AG04449 (cell line): ENCODE measurements at regions not wholly inside any gene's neighbourhood (a gene's known extent, or its start where the extent isn't known, plus 50 kb on each side); places are given as distances from the start of the nearest gene placed in this dataset.

Source experiments
- CTCF ChIA-PET: fragments of 350-600 bp; formaldehyde crosslinking; extraction: SDS; loops from one replicate; lab custom pipeline; 2021; ENCODE audit warnings: antibody characterized with exemption; lab: Yijun Ruan, JAX
- POLR2A ChIA-PET: fragments of 400-600, 350-600 bp; formaldehyde crosslinking; extraction: SDS; loops from one replicate; lab custom pipeline; 2020; ENCODE audit warnings: antibody characterized with exemption, inconsistent platforms; lab: Yijun Ruan, JAX
- DNase-seq: peaks from one replicate; pipeline ENCODE4 v3.0.0-alpha.2; 2010; ENCODE audit warnings: low read depth, low spot score
- H3K4me3 ChIP-seq: 2 replicates; pipeline ENCODE4 v1.5.1; 2011; ENCODE audit warnings: low read depth, mild to moderate bottlenecking, control low read depth, low read length
- TF ChIP-seq, protein P1 (sequence below): IDR thresholded peaks from one replicate; pipeline ENCODE4 v1.5.1; 2011; ENCODE audit warnings: mild to moderate bottlenecking, moderate library complexity, low read length, control low read depth, inconsistent platforms; ENCODE audit not compliant: insufficient read depth; ENCODE audit errors: missing control alignments

DNA sequence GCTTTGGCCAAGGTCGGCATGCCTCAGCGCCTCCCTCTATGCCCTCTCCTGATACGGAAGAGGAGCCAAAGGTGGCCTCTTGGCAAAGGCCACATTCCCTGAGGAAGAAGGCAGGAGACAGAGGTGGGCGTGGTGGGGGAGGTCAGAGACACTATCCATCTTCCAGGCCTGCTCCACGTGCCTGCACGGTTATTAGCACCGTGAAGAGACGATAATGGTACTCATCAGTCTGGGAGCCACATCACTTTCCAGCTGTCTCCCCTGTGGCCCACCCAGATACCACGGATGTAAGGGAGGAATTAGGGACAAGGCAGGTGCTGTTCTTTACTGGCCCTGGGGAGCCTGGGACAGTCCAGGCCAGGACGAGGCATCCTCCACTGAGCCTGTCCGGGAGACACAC lies 354.3 kb downstream of the MN1 start:
- ChIA-PET POLR2A (no interaction called here), CTCF (no interaction called here)
- no peak for DNase-seq
- H3K4me3 ChIP-seq = no peak overlapping the region
- TF ChIP-seq, protein P1, sequence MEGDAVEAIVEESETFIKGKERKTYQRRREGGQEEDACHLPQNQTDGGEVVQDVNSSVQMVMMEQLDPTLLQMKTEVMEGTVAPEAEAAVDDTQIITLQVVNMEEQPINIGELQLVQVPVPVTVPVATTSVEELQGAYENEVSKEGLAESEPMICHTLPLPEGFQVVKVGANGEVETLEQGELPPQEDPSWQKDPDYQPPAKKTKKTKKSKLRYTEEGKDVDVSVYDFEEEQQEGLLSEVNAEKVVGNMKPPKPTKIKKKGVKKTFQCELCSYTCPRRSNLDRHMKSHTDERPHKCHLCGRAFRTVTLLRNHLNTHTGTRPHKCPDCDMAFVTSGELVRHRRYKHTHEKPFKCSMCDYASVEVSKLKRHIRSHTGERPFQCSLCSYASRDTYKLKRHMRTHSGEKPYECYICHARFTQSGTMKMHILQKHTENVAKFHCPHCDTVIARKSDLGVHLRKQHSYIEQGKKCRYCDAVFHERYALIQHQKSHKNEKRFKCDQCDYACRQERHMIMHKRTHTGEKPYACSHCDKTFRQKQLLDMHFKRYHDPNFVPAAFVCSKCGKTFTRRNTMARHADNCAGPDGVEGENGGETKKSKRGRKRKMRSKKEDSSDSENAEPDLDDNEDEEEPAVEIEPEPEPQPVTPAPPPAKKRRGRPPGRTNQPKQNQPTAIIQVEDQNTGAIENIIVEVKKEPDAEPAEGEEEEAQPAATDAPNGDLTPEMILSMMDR = no peak

DNA sequence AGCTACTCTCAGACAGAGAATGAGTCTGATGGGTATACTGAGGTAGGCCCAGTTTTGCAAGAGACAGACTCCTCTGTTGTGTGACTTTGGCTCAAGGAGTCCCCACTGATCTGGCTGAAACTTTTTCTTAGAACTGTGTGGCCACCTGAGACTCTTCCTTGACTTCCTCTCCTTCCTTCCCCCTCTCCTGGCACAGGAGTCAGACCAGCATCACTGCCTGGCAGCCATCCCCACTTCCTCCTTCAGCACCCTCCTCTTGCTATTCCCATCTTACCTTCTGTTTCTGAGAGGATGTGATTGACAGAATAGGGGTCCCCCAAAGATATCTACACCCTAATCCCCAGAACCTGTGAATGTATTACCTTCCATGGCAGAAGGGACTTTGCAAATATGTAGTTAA lies 351.1 kb downstream of the MN1 start:
- ChIA-PET CTCF (no interaction called here), POLR2A (no interaction called here)
- DNase-seq = no peak
- no peak overlapping the region for H3K4me3 ChIP-seq
- TF ChIP-seq, protein P1 = no peak

DNA sequence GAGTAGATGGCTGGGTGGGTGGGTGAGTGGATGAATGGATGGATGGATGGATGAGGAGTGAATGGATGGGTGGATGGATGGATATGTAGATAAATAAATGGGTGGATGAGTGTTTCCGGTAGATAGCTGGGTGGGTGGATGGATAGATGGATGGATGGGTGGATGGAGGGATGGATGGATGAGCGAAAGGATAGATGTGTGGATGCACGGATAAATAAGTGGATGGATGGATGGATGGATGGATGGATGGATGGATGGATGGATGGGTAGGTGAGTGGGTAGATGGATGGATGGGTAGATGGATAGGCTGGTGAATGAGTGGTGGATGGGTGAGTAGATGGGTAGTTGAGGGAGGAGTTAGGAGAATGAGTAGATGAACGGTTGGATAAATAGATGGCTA lies 349.3 kb downstream of the MN1 start:
- no peak overlapping the region for H3K4me3 ChIP-seq
- TF ChIP-seq, protein P1 = no peak
- ChIA-PET POLR2A (no interaction called here), CTCF (no interaction called here)
- no peak for DNase-seq

DNA sequence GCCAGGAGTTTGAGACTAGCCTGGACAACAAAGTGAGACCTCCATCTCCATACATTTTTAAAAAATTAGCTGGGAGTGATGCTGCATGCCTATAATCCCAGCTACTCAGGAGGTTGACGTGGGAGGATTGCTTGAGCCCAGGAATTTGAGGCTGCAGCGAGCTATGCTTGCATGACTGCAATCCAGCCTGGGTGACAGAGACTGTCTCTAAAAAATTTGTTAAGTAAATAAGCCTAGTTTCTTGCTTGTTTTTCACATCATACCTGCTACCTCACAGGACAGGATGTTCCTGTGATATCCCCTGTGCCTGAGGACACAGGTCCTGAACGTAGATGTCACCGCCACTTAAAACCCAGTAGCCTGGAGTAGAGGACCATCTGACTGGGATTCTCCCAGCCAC lies 348.6 kb downstream of the MN1 start:
- DNase-seq = no peak
- ChIA-PET CTCF (no interaction called here), POLR2A (no interaction called here)
- no peak overlapping the region for H3K4me3 ChIP-seq
- TF ChIP-seq, protein P1 = no peak

DNA sequence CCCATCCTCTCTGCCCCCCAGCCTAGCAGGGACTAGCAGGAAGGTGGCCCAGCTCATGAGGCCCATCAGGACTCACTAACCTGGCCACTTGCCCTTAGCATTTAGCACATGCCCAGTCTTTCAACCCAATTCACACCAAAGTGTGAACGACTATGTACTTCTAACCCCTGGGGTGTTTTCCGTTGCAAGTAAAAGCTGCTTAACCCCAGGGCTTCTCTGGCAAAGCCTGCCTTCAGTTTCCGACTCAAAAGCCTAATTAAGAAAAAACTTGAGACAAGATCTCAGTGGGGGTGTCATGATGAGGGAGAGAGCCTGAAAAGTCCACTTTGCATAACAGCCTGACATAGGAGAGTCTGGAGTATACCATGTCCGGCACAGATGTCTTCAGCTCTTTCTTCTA lies 347.8 kb downstream of the MN1 start:
- POLR2A ChIA-PET = no interaction called here
- DNase-seq = no peak
- TF ChIP-seq, protein P1 = no peak
- CTCF ChIA-PET = no interaction called here
- no peak overlapping the region for H3K4me3 ChIP-seq

DNA sequence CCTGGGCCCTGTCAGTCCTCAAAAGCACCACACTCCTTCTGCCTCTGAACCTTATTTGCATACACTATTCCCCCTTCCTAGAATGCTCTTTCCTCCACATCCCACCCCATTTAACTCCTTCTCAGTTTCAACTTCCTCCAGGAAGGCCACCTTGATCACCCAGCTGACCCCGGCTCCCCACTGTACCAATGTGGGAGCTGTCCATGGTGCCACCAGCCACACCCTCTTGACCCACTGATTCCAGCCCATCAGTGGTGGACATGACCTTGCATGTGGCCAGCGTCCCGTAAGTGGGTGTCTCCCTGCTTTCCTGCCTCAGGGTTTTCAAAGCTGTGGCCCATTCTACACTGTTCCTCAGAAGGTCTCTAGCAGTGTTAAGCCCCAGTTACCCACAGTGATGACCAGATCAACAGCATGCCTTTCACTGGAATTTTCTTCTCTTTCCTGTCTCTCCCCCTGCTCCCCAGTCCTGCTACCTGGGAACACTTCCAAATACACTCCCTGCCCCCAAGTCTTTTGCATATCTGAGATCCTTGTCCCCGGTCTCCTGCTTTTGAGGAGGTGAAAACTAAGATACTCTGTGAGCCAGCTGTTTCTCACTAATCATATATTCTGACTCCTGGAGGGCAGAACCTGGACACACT lies 346.6 kb downstream of the MN1 start:
- TF ChIP-seq, protein P1 = no peak
- ChIA-PET CTCF (no interaction called here), POLR2A (no interaction called here)
- no peak for DNase-seq
- no peak overlapping the region for H3K4me3 ChIP-seq
